ENCODE measurements at regions not wholly inside any gene's neighbourhood (a gene's known extent, or its start where the extent isn't known, plus 50 kb on each side); places are given as distances from the start of the nearest gene placed in this dataset.

GRCh38 chr18:28837100-28837499 is 660.2 kb upstream of the CDH2 start:
- intact Hi-C loops (cut with DNase I) = no loop called here
- FAIRE-seq (no peak), DNase-seq (no peak)
- no peaks in the 10 kb centered on the region for H3K9me3 ChIP-seq (ENCODE audit: control insufficient read depth in 2 of 3, insufficient read depth in 1 of 3, low read length in 3 of 3)
- no peak overlapping the region for H3K4me3 ChIP-seq (ENCODE audit: low read length in 3 of 3)
- no peaks in the 10 kb centered on the region for H3K27me3 ChIP-seq (ENCODE audit: control insufficient read depth, insufficient read depth, low read length)
- no peak for TF ChIP-seq CTCF (IDR thresholded peaks at IDR 0.05; ENCODE audit: borderline replicate concordance, extremely low read depth, insufficient read depth)
- no peaks in the 10 kb centered on the region for H3K4me1 ChIP-seq (ENCODE audit: control insufficient read depth in 2 of 3, insufficient read depth in 2 of 3, low read depth in 1 of 3, low read length in 3 of 3)
- no peak overlapping the region for H3K27ac ChIP-seq (ENCODE audit: low read depth in 2 of 2, low read length in 2 of 2)
- H3K36me3 ChIP-seq (ENCODE audit: control insufficient read depth in 2 of 3, insufficient read depth in 3 of 3, low read length in 3 of 3) = no peaks in the 10 kb centered on the region
- H3K9ac ChIP-seq (ENCODE audit: low read length in 3 of 3) = no peak overlapping the region

- no peak for TF ChIP-seq CTCF (IDR thresholded peaks at IDR 0.05; ENCODE audit: borderline replicate concordance, extremely low read depth, insufficient read depth)
- FAIRE-seq = no peak
- DNase-seq = no peak
- Histone ChIP-seq H3K4me1 (ENCODE audit: control insufficient read depth in 2 of 3, insufficient read depth in 2 of 3, low read depth in 1 of 3, low read length in 3 of 3) (no peaks in the 10 kb centered on the region), H3K9ac (ENCODE audit: low read length in 3 of 3) (no peak overlapping the region), H3K27me3 (ENCODE audit: control insufficient read depth, insufficient read depth, low read length) (no peaks in the 10 kb centered on the region), H3K4me3 (ENCODE audit: low read length in 3 of 3) (no peak overlapping the region), H3K9me3 (ENCODE audit: control insufficient read depth in 2 of 3, insufficient read depth in 1 of 3, low read length in 3 of 3) (no peaks in the 10 kb centered on the region), H3K27ac (ENCODE audit: low read depth in 2 of 2, low read length in 2 of 2) (no peak overlapping the region), H3K36me3 (ENCODE audit: control insufficient read depth in 2 of 3, insufficient read depth in 3 of 3, low read length in 3 of 3) (no peaks in the 10 kb centered on the region)
- intact Hi-C loops (cut with DNase I) = no loop called here
These were observed 658.0 kb upstream of the CDH2 start for GRCh38 chr18:28834889-28835288.

GRCh38 chr18:28831908-28832307 is 655.0 kb upstream of the CDH2 start:
- H3K9ac ChIP-seq (ENCODE audit: low read length in 3 of 3) = no peak overlapping the region
- no peaks in the 10 kb centered on the region for H3K4me1 ChIP-seq (ENCODE audit: control insufficient read depth in 2 of 3, insufficient read depth in 2 of 3, low read depth in 1 of 3, low read length in 3 of 3)
- H3K36me3 ChIP-seq (ENCODE audit: control insufficient read depth in 2 of 3, insufficient read depth in 3 of 3, low read length in 3 of 3) = no peaks in the 10 kb centered on the region
- no peak for DNase-seq
- intact Hi-C loops (cut with DNase I) = no loop called here
- no peaks in the 10 kb centered on the region for H3K27me3 ChIP-seq (ENCODE audit: control insufficient read depth, insufficient read depth, low read length)
- FAIRE-seq = no peak
- TF ChIP-seq CTCF (IDR thresholded peaks at IDR 0.05; ENCODE audit: borderline replicate concordance, extremely low read depth, insufficient read depth) = no peak
- no peak overlapping the region for H3K4me3 ChIP-seq (ENCODE audit: low read length in 3 of 3)
- H3K27ac ChIP-seq (ENCODE audit: low read depth in 2 of 2, low read length in 2 of 2) = no peak overlapping the region
- H3K9me3 ChIP-seq (ENCODE audit: control insufficient read depth in 2 of 3, insufficient read depth in 1 of 3, low read length in 3 of 3) = no peaks in the 10 kb centered on the region

- Histone ChIP-seq H3K4me3 (ENCODE audit: low read length in 3 of 3) (no peak overlapping the region), H3K36me3 (ENCODE audit: control insufficient read depth in 2 of 3, insufficient read depth in 3 of 3, low read length in 3 of 3) (no peaks in the 10 kb centered on the region), H3K27ac (ENCODE audit: low read depth in 2 of 2, low read length in 2 of 2) (no peak overlapping the region), H3K9me3 (ENCODE audit: control insufficient read depth in 2 of 3, insufficient read depth in 1 of 3, low read length in 3 of 3) (no peaks in the 10 kb centered on the region), H3K4me1 (ENCODE audit: control insufficient read depth in 2 of 3, insufficient read depth in 2 of 3, low read depth in 1 of 3, low read length in 3 of 3) (no peaks in the 10 kb centered on the region), H3K9ac (ENCODE audit: low read length in 3 of 3) (no peak overlapping the region), H3K27me3 (ENCODE audit: control insufficient read depth, insufficient read depth, low read length) (no peaks in the 10 kb centered on the region)
- no peak for DNase-seq
- no peak for TF ChIP-seq CTCF (IDR thresholded peaks at IDR 0.05; ENCODE audit: borderline replicate concordance, extremely low read depth, insufficient read depth)
- FAIRE-seq = no peak
- intact Hi-C loops (cut with DNase I) = no loop called here
These were observed 654.5 kb upstream of the CDH2 start for GRCh38 chr18:28831476-28831875.
